Activated T-cell treated with anti-CD3 and anti-CD28 coated beads, Interleukin-2, amount 50 U/mL, for 24 hours (primary cell): ENCODE measurements at regions not wholly inside any gene's neighbourhood (a gene's known extent, or its start where the extent isn't known, plus 50 kb on each side); places are given as distances from the start of the nearest gene placed in this dataset.
"Not testable (repeated sequence)": the region's sequence is repeated elsewhere in the genome, so short reads cannot be mapped to it uniquely, and the experiment has no call there.

Source experiments
- DNase-seq: peaks from one replicate; pipeline ENCODE4 v3.0.0-alpha.2; 2020
- H3K27ac Mint-ChIP-seq: 2 replicates; pipeline ENCODE4 v1.8.0; 2020; ENCODE audit warnings: mild to moderate bottlenecking, mixed read lengths
- H3K27me3 Mint-ChIP-seq: 2 replicates; pipeline ENCODE4 v1.8.0; 2020; ENCODE audit warnings: mixed read lengths
- H3K36me3 Mint-ChIP-seq: 2 replicates; pipeline ENCODE4 v1.8.0; 2020; ENCODE audit warnings: low read depth, mixed read lengths
- H3K4me1 Mint-ChIP-seq: 2 replicates; pipeline ENCODE4 v1.8.0; 2020; ENCODE audit warnings: low read depth, mixed read lengths
- H3K4me3 Mint-ChIP-seq: 2 replicates; pipeline ENCODE4 v1.8.0; 2020; ENCODE audit warnings: mild to moderate bottlenecking, moderate library complexity, mixed read lengths
- H3K9me3 Mint-ChIP-seq: 2 replicates; pipeline ENCODE4 v1.8.0; 2020; ENCODE audit warnings: mixed read lengths

DNA sequence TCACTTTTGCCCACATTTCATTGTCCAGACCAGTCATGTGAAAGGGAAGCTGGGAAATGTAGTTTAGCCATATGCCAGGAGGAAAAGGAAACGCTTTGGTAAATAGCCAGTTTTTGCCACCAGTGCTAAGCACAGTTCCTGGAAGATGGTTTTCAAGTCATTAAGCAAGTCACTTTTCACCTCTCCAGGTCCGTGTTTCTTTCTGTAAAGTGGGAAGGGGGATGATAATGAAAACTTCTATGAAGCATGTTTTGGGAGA, 96.6 kb upstream of the TPTE start:
- H3K27me3 Mint-ChIP-seq, H3K4me3 Mint-ChIP-seq, H3K36me3 Mint-ChIP-seq, H3K4me1 Mint-ChIP-seq, H3K9me3 Mint-ChIP-seq, H3K27ac Mint-ChIP-seq, DNase-seq: not testable (repeated sequence)

GRCh38 chr21:10425856-10426255, 95.5 kb upstream of the TPTE start:
- H3K27me3 Mint-ChIP-seq = no peaks in the 10 kb centered on the region
- H3K4me1 Mint-ChIP-seq = no peaks in the 10 kb centered on the region
- no peak for DNase-seq
- H3K36me3 Mint-ChIP-seq = no peaks in the 10 kb centered on the region
- no peak overlapping the region for H3K4me3 Mint-ChIP-seq
- no peaks in the 10 kb centered on the region for H3K9me3 Mint-ChIP-seq
- no peak overlapping the region for H3K27ac Mint-ChIP-seq

DNA sequence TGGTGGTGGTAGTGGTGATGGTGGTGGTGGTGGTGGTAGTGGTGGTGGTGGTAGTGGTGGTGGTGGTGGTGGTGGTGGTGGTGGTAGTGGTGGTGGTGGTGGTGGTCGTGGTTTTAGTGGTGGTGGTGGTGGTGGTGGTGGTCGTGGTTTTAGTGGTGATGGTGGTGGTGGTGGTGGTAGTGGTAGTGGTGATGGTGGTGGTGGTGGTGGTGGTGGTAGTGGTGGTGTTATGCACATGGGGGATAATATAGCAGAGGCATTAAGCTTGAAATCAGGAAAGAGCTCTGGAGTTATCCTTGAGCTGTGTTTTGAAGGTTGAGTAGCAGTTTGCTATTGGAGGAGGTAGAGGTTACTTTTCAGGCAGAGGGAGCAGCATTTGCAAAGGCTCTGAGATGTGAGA, 94.6 kb upstream of the TPTE start:
- H3K9me3 Mint-ChIP-seq, DNase-seq, H3K36me3 Mint-ChIP-seq, H3K27me3 Mint-ChIP-seq, H3K4me3 Mint-ChIP-seq, H3K4me1 Mint-ChIP-seq, H3K27ac Mint-ChIP-seq: not testable (repeated sequence)

DNA sequence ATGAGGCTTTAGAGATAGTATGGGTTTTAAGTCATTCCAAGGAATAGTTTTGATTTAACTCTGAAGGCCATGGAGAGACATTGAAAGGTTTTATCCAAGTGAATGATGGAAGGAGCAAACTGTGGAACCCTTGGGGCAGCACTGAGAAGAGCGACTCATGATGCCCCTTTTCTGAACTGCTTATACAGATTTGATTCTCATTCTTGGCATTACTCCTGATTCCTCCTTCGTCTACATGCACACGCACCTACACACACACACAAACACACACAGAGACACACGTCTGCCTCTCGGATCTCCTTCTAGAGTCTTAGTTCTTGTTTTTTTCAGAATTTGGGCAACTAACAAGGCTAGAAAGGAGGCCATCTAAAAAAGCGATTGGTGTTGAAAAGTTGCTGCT, 94.1 kb upstream of the TPTE start:
- H3K4me1 Mint-ChIP-seq, H3K9me3 Mint-ChIP-seq, DNase-seq, H3K27ac Mint-ChIP-seq, H3K4me3 Mint-ChIP-seq, H3K36me3 Mint-ChIP-seq, H3K27me3 Mint-ChIP-seq: not testable (repeated sequence)

- not testable (repeated sequence) for H3K4me1 Mint-ChIP-seq, DNase-seq, H3K27me3 Mint-ChIP-seq, H3K4me3 Mint-ChIP-seq, H3K27ac Mint-ChIP-seq, H3K9me3 Mint-ChIP-seq, H3K36me3 Mint-ChIP-seq
Observed at GRCh38 chr21:10428981-10429534, 92.3 kb upstream of the TPTE start.

DNA sequence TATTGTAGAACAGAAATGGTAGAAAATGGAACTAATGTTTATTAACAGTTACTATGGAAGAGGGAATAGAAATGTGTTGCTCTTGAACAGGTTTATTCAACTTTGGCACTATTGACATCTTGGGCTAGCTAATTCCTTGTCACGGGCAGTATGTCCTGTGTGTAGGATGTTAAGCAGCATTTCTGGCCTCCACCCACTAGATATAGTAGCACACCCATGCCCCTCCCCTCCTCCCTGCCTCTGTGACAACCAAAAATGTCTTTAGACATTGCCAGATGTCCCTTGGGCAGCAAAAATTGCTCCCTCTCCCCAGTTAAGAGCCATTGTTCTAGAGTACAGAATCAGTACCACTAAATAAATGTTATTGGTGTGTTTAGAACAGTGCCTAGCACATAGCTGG, 91.4 kb upstream of the TPTE start:
- no peaks in the 10 kb centered on the region for H3K36me3 Mint-ChIP-seq
- no peak overlapping the region for H3K27ac Mint-ChIP-seq
- peaks cover 3% of the 10 kb centered on the region for H3K9me3 Mint-ChIP-seq
- no peak for DNase-seq
- H3K4me3 Mint-ChIP-seq = no peak overlapping the region
- H3K4me1 Mint-ChIP-seq = no peaks in the 10 kb centered on the region
- no peaks in the 10 kb centered on the region for H3K27me3 Mint-ChIP-seq

DNA sequence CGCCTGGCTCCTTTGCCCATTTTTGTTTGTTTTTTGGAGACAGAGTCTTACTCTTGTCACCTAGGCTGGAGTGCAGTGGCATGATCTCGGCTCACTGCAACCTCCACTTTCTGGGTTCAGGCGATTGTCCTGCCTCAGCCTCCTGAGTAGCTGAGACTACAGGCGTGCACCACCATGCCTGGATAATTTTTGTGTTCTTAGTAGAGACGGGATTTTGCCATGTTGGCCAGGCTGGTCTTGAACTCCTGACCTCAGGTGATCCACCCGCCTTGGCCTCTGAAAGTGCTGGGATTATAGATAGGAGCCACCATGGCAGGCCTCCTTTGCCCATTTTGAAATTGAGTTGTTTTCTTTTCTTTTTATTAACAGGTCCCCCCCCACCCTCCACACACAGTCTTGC, 89.4 kb upstream of the TPTE start:
- H3K27ac Mint-ChIP-seq, DNase-seq, H3K9me3 Mint-ChIP-seq, H3K4me1 Mint-ChIP-seq, H3K4me3 Mint-ChIP-seq, H3K27me3 Mint-ChIP-seq, H3K36me3 Mint-ChIP-seq: not testable (repeated sequence)

DNA sequence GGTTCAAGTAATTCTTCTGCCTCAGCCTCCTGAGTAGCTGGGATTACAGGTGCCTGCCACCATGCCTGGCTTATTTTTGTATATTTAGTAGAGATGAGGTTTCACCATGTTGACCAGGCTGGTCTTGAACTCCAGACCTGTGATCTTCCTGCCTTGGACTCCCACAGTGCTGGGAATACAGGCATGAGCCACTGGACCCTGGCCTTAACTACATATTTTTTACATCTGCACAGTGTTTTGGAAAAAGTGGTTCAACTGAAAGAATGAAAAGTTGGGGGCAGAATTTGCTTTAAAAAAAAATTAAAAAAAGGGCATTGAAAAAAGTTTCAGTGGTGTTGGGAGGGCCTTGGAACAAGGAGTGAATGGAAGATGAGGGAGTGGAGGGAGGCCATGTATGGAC, 88.9 kb upstream of the TPTE start:
- not testable (repeated sequence) for H3K27ac Mint-ChIP-seq, H3K9me3 Mint-ChIP-seq, H3K4me3 Mint-ChIP-seq, H3K27me3 Mint-ChIP-seq, H3K36me3 Mint-ChIP-seq, H3K4me1 Mint-ChIP-seq, DNase-seq

DNA sequence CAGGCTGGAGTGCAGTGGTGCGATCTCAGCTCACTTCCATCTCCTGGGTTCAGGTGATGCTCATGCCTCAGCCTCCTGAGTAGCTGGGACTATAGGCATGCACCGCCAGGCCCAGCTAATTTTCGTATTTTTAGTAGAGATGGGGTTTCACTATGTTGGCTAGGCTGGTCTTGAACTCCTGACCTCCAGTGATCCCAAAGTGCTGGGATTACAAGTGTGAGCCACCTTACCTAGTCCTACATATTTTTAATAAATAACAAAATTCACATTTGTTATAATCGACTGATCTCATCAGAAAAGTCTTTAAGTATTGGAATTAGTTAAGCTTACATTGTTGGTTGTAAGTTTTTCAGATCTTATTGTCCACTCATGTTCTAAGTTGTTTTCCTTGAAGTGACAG, 83.4 kb upstream of the TPTE start:
- not testable (repeated sequence) for H3K27ac Mint-ChIP-seq, H3K9me3 Mint-ChIP-seq, H3K27me3 Mint-ChIP-seq, H3K4me1 Mint-ChIP-seq, H3K4me3 Mint-ChIP-seq, DNase-seq, H3K36me3 Mint-ChIP-seq

- H3K9me3 Mint-ChIP-seq, H3K4me3 Mint-ChIP-seq, H3K36me3 Mint-ChIP-seq, H3K27me3 Mint-ChIP-seq, H3K4me1 Mint-ChIP-seq, DNase-seq, H3K27ac Mint-ChIP-seq: not testable (repeated sequence)
Observed at GRCh38 chr21:10440639-10441038, 80.7 kb upstream of the TPTE start.

DNA sequence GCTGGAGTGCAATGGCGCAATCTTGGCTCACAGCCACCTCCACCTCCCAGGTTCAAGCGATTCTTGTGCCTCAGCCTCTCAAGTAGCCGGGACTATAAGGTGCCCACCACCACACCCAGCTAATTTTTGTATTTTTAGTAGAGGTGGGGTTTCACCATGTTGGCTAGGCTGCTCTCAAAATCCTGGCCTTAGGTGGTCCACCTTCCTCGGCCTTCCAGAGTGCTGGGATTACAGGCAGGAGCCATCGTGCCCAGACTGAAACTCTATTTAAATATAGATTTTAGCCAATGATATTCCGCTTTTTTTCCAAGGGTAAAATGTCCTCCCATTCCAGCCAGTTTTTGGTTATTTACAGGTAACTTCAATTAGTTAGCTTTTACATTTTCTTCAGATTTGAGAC, 79.4 kb upstream of the TPTE start:
- not testable (repeated sequence) for DNase-seq, H3K27me3 Mint-ChIP-seq

DNA sequence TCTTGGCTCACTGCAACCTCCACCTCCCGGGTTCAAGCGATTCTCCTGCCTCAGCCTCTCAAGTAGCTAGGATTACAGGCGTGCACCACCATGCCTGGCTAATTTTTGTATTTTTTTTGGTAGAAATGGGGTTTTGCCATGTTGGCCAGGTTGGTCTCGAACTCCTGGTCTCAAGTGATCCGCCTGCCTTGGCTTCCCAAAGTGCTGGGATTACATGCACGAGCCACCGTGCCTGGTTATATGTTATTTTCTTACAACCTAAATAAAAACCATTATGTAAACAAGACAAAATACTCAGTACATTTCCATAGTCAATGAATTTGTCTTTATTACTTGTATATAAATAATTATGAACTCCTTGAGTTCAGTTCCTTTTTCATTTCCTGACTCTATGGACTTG, 75.7 kb upstream of the TPTE start:
- not testable (repeated sequence) for H3K27me3 Mint-ChIP-seq, H3K36me3 Mint-ChIP-seq, DNase-seq, H3K9me3 Mint-ChIP-seq, H3K27ac Mint-ChIP-seq, H3K4me1 Mint-ChIP-seq, H3K4me3 Mint-ChIP-seq

More for the DNA sequence above, 79.4 kb upstream of the TPTE start:
- not testable (repeated sequence) for H3K27ac Mint-ChIP-seq, H3K4me1 Mint-ChIP-seq, H3K36me3 Mint-ChIP-seq, H3K4me3 Mint-ChIP-seq
- H3K9me3 Mint-ChIP-seq = peaks cover 13% of the 10 kb centered on the region

- not testable (repeated sequence) for H3K4me1 Mint-ChIP-seq, H3K36me3 Mint-ChIP-seq, DNase-seq, H3K27me3 Mint-ChIP-seq, H3K27ac Mint-ChIP-seq, H3K4me3 Mint-ChIP-seq
- peaks cover 20% of the 10 kb centered on the region for H3K9me3 Mint-ChIP-seq
Observed at GRCh38 chr21:10449451-10449850, 71.9 kb upstream of the TPTE start.

DNA sequence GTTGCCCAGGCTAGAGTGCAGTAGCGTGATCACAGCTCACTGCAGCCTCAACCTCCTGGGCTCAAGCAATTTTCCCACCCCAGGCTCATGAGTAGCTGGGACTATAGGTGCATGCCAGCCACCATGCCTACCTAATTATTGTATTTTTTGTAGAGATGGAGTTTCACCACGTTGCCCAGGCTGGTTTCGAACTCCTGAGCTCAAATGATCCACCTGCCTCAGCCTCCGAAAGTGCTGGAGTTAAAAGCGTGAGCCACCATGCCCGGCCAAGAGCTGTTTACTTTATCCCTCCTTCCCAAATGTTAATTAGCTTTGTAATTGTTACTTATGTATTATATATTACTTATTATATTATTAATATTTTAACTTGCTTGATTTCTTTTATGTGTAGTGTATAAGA, 70.1 kb upstream of the TPTE start:
- DNase-seq, H3K4me1 Mint-ChIP-seq, H3K36me3 Mint-ChIP-seq, H3K27me3 Mint-ChIP-seq, H3K4me3 Mint-ChIP-seq, H3K27ac Mint-ChIP-seq: not testable (repeated sequence)
- H3K9me3 Mint-ChIP-seq = peaks cover 12% of the 10 kb centered on the region

DNA sequence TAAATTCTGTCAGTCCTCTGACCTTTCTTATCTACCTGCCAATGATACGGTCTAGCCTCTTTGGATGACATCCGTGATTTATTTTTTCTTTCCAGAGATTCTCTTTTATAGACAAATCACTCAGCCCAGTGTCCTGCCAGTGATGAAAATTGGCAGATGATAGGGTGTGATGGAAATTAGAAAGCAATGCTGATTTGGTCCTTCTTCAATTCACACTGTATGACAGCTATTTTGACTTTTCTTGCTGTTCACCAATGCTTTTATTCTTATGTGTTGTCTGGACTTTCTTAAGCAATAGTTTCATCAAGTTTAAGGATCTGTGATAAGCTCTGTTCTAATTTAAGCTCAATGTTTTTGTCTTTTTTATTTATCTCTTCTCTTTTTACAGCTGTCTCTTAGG, 63.6 kb upstream of the TPTE start:
- DNase-seq, H3K9me3 Mint-ChIP-seq, H3K27me3 Mint-ChIP-seq, H3K27ac Mint-ChIP-seq, H3K36me3 Mint-ChIP-seq, H3K4me1 Mint-ChIP-seq, H3K4me3 Mint-ChIP-seq: not testable (repeated sequence)

DNA sequence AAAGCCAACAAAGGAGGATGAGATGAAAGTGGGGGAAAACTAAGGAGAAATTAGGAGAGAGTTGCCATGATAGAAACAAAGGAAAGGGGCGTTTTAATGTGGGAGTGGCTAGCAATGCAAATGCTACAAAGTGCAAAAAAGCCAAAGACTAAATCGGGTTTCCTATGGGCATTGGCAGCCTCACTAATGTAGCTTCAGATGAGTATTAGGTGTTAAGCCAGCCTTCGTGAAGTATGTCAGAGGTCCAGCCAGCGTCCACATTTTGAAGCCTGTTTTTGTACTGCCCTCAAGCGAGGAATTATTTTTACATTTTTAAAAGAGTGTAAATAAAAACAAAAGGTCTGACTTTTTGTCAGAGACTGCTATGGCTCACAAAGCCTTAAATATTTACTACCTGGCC, 60.4 kb upstream of the TPTE start:
- not testable (repeated sequence) for H3K4me1 Mint-ChIP-seq, H3K36me3 Mint-ChIP-seq

GRCh38 chr21:10461445-10461844, 59.9 kb upstream of the TPTE start:
- not testable (repeated sequence) for H3K4me1 Mint-ChIP-seq, H3K9me3 Mint-ChIP-seq, DNase-seq, H3K27me3 Mint-ChIP-seq, H3K4me3 Mint-ChIP-seq, H3K27ac Mint-ChIP-seq, H3K36me3 Mint-ChIP-seq

More for the DNA sequence above, 60.4 kb upstream of the TPTE start:
- not testable (repeated sequence) for H3K9me3 Mint-ChIP-seq, H3K27me3 Mint-ChIP-seq, H3K27ac Mint-ChIP-seq, H3K4me3 Mint-ChIP-seq, DNase-seq
